ENCODE measurements at regions not wholly inside any gene's neighbourhood (a gene's known extent, or its start where the extent isn't known, plus 50 kb on each side); places are given as distances from the start of the nearest gene placed in this dataset.

GRCh38 chr2:216808805-216809425 is 50.9 kb downstream of the TNP1 start:
- DNase-seq, result no peak

- no peak for DNase-seq
Observed at GRCh38 chr2:216807857-216808272, 52.0 kb downstream of the TNP1 start.

GRCh38 chr2:216804357-216805350 is 55.2 kb downstream of the TNP1 start:
- no peak for DNase-seq

- no peak for DNase-seq
Observed at GRCh38 chr2:216803791-216804190, 56.1 kb downstream of the TNP1 start.

GRCh38 chr2:216802516-216803215 is 57.2 kb downstream of the TNP1 start:
- no peak for DNase-seq

GRCh38 chr2:216800836-216801235 is 59.0 kb downstream of the TNP1 start:
- no peak for DNase-seq

- no peak for DNase-seq
Observed at GRCh38 chr2:216799873-216800431, 59.9 kb downstream of the TNP1 start.

GRCh38 chr2:216796115-216796840 is 63.6 kb downstream of the TNP1 start:
- DNase-seq, result no peak

- no peak for DNase-seq
Observed at GRCh38 chr2:216793386-216793785, 66.5 kb downstream of the TNP1 start.

GRCh38 chr2:216792222-216793021 is 67.4 kb downstream of the TNP1 start:
- no peak for DNase-seq

GRCh38 chr2:216791303-216791702 is 68.6 kb downstream of the TNP1 start:
- no peak for DNase-seq

GRCh38 chr2:216789081-216789480 is 70.8 kb downstream of the TNP1 start:
- DNase-seq, result no peak

GRCh38 chr2:216787851-216788540 is 71.9 kb downstream of the TNP1 start:
- DNase-seq, result no peak

- DNase-seq, result no peak
Observed at GRCh38 chr2:216786676-216787075, 73.2 kb downstream of the TNP1 start.

- no peak for DNase-seq
Observed at GRCh38 chr2:216784456-216784855, 75.4 kb downstream of the TNP1 start.

GRCh38 chr2:216781709-216782108 is 78.2 kb downstream of the TNP1 start:
- DNase-seq, result no peak

GRCh38 chr2:216780843-216781242 is 79.0 kb downstream of the TNP1 start:
- DNase-seq, result no peak

- peak; percentile 8 for DNase-seq
Observed at GRCh38 chr2:216777637-216778273, 82.1 kb downstream of the TNP1 start.

- DNase-seq, result no peak
Observed at GRCh38 chr2:216776066-216776850, 80.9 kb upstream of the IGFBP5 start.

- no peak for DNase-seq
Observed at GRCh38 chr2:216775043-216775453, 79.7 kb upstream of the IGFBP5 start.
